Lower lobe of right lung (tissue), 2 donors: ENCODE measurements at regions not wholly inside any gene's neighbourhood (a gene's known extent, or its start where the extent isn't known, plus 50 kb on each side); places are given as distances from the start of the nearest gene placed in this dataset.

ENCODE experiments used
- ATAC-seq, 2 donors: fragments of 200-7000 bp; cut with Tn5 transposase; one replicate each; pipeline ENCODE4 v1.9.1; 2020 to 2022; ENCODE audit warnings: mild to moderate bottlenecking in 2 of 2, moderate library complexity in 2 of 2
- DNase-seq: peaks from one replicate; pipeline ENCODE4 v3.0.0-alpha.2; 2020
- H3K27ac ChIP-seq: fragments of 200-600 bp; one replicate; pipeline ENCODE4 v1.8.0; 2022
- H3K27me3 ChIP-seq: fragments of 200-600 bp; one replicate; pipeline ENCODE4 v1.8.0; 2022; ENCODE audit warnings: low read depth
- H3K36me3 ChIP-seq: fragments of 200-600 bp; one replicate; pipeline ENCODE4 v1.8.0; 2022; ENCODE audit warnings: mild to moderate bottlenecking
- H3K4me1 ChIP-seq: fragments of 200-600 bp; one replicate; pipeline ENCODE4 v1.8.0; 2022
- H3K4me3 ChIP-seq: fragments of 200-600 bp; one replicate; pipeline ENCODE4 v1.8.0; 2022; ENCODE audit warnings: mild to moderate bottlenecking
- H3K9me3 ChIP-seq: fragments of 200-600 bp; one replicate; pipeline ENCODE4 v1.8.0; 2022
- CTCF ChIP-seq: fragments of 200-600 bp; IDR thresholded peaks from one replicate; pipeline ENCODE4 v1.8.0; 2022; ENCODE audit warnings: antibody characterized with exemption, mild to moderate bottlenecking
- intact Hi-C: fragments of 100-400 bp; cut with DNase I; formaldehyde crosslinking; loops from one replicate; pipeline ENCODE4 v1.11.0; 2022
- donor health status: DM: no; HTN: yes; CAD: no; lungs with severe emphysema.

GRCh38 chr2:228673876-228674554, 492.5 kb upstream of the SPHKAP start:
- H3K4me3 ChIP-seq, result no peak overlapping the region
- no peak overlapping the region for H3K27ac ChIP-seq
- H3K4me1 ChIP-seq, result no peaks in the 10 kb centered on the region
- DNase-seq, result no peak
- intact Hi-C loops, result no loop called here
- H3K9me3 ChIP-seq, result no peaks in the 10 kb centered on the region
- H3K36me3 ChIP-seq, result no peaks in the 10 kb centered on the region
- TF ChIP-seq CTCF, result no peak
- no peak for ATAC-seq
- no peaks in the 10 kb centered on the region for H3K27me3 ChIP-seq

- intact Hi-C loops, result no loop called here
- no peaks in the 10 kb centered on the region for H3K4me1 ChIP-seq
- DNase-seq (no peak), ATAC-seq (no peak)
- TF ChIP-seq CTCF, result no peak
- no peaks in the 10 kb centered on the region for H3K27me3 ChIP-seq
- no peaks in the 10 kb centered on the region for H3K9me3 ChIP-seq
- H3K4me3 ChIP-seq, result no peak overlapping the region
- H3K36me3 ChIP-seq, result no peaks in the 10 kb centered on the region
- H3K27ac ChIP-seq, result no peak overlapping the region
These were observed 488.2 kb upstream of the SPHKAP start for GRCh38 chr2:228669690-228670089.

GRCh38 chr2:228665232-228665631, 483.7 kb upstream of the SPHKAP start:
- H3K4me1 ChIP-seq, result no peaks in the 10 kb centered on the region
- H3K4me3 ChIP-seq, result no peak overlapping the region
- ATAC-seq (no peak), DNase-seq (no peak)
- no peaks in the 10 kb centered on the region for H3K9me3 ChIP-seq
- intact Hi-C loops, result no loop called here
- no peaks in the 10 kb centered on the region for H3K27me3 ChIP-seq
- no peak overlapping the region for H3K27ac ChIP-seq
- no peak for TF ChIP-seq CTCF
- no peaks in the 10 kb centered on the region for H3K36me3 ChIP-seq

- no peaks in the 10 kb centered on the region for H3K36me3 ChIP-seq
- no peaks in the 10 kb centered on the region for H3K4me1 ChIP-seq
- no peak for DNase-seq
- no peak for TF ChIP-seq CTCF
- H3K4me3 ChIP-seq, result no peak overlapping the region
- no peaks in the 10 kb centered on the region for H3K27me3 ChIP-seq
- H3K9me3 ChIP-seq, result no peaks in the 10 kb centered on the region
- no peak for ATAC-seq
- no peak overlapping the region for H3K27ac ChIP-seq
- intact Hi-C loops, result no loop called here
These were observed 477.5 kb upstream of the SPHKAP start for GRCh38 chr2:228658998-228659397.

- ATAC-seq, result no peak
- Histone ChIP-seq H3K4me3 (no peak overlapping the region), H3K9me3 (no peaks in the 10 kb centered on the region), H3K27me3 (no peaks in the 10 kb centered on the region), H3K36me3 (no peaks in the 10 kb centered on the region), H3K4me1 (no peaks in the 10 kb centered on the region), H3K27ac (no peak overlapping the region)
- intact Hi-C loops, result no loop called here
- peak; percentile 45 for TF ChIP-seq CTCF
- DNase-seq, result no peak
These were observed 476.4 kb upstream of the SPHKAP start for GRCh38 chr2:228657807-228658402.
